GM12878 (cell line): ENCODE measurements at regions not wholly inside any gene's neighbourhood (a gene's known extent, or its start where the extent isn't known, plus 50 kb on each side); places are given as distances from the start of the nearest gene placed in this dataset.

Experiments
- ATAC-seq: fragments of 200-7000 bp; cut with Tn5 transposase; 3 replicates; pipeline ENCODE4 v1.9.1; 2020; ENCODE audit warnings: mild to moderate bottlenecking, moderate library complexity
- BruUV-seq: library from RNA; stranded (reverse); fragments of 400-500 nt; replicated peaks from 2 replicates; lab custom pipeline; 2021; lab: Mats Ljungman, UMichigan
- CTCF ChIA-PET: fragments of 300-600 bp; sonication (Branson Sonifier 250); formaldehyde crosslinking; extraction: SDS; loops from one replicate; lab custom pipeline; 2021; ENCODE audit warnings: inconsistent platforms; lab: Yijun Ruan, JAX
- POLR2A ChIA-PET: fragments of 350-600 bp; formaldehyde crosslinking; extraction: SDS; loops from one replicate; lab custom pipeline; 2021; ENCODE audit warnings: inconsistent platforms; lab: Charles Lee
- RAD21 ChIA-PET: fragments of 300-600 bp; sonication (Branson Sonifier 250); formaldehyde crosslinking; loops from one replicate; lab custom pipeline; 2023; ENCODE audit warnings: antibody characterized with exemption; ENCODE audit not compliant: unreplicated experiment; lab: Charles Lee
- SMC1A ChIA-PET: fragments of 300-600 bp; sonication (Branson Sonifier 250); formaldehyde crosslinking; loops from one replicate; lab custom pipeline; 2023; ENCODE audit not compliant: unreplicated experiment, uncharacterized antibody; lab: Charles Lee
- DNase-seq: peaks from one replicate; pipeline ENCODE4 v3.0.0-alpha.2; 2011; ENCODE audit warnings: low read depth, low spot score
- FAIRE-seq: peaks from 3 replicates; lab custom pipeline; 2011; peaks lifted over from hg19 to GRCh38; lab: Jason Lieb, UNC
- H2AFZ ChIP-seq: 2 replicates; pipeline ENCODE4 v1.6.0; 2011; ENCODE audit warnings: low read depth, low read length, control low read depth; ENCODE audit not compliant: control insufficient read depth
- H3K27ac ChIP-seq: 2 replicates; pipeline ENCODE4 v1.5.1; 2011; ENCODE audit warnings: control low read depth; ENCODE audit not compliant: control insufficient read depth, insufficient read depth
- H3K27me3 ChIP-seq, 2 experiments: replicated peaks in 1 of 2; 2 replicates each; pipeline versions ENCODE4 v1.6.0 to v1.6.1; 2011; ENCODE audit warnings: low read length in 1 of 2; ENCODE audit not compliant: control insufficient read depth in 2 of 2, insufficient read depth in 2 of 2
- H3K36me3 ChIP-seq, 2 experiments: 2 replicates each; pipeline ENCODE4 v1.5.1; 2011; ENCODE audit warnings: low read length in 1 of 2; ENCODE audit not compliant: control insufficient read depth in 2 of 2, insufficient read depth in 2 of 2
- H3K4me1 ChIP-seq: 2 replicates; pipeline ENCODE4 v1.6.1; 2011; ENCODE audit warnings: mild to moderate bottlenecking, low read length, moderate library complexity, mixed read lengths; ENCODE audit not compliant: control insufficient read depth, insufficient read depth
- H3K4me2 ChIP-seq: 2 replicates; pipeline ENCODE4 v1.6.0; 2011; ENCODE audit warnings: control low read depth; ENCODE audit not compliant: control insufficient read depth, insufficient read depth
- H3K4me3 ChIP-seq: fragments of 200-600 bp; sonication (generic); 2 replicates; pipeline ENCODE4 v1.5.1; 2016
- H3K79me2 ChIP-seq: 2 replicates; pipeline ENCODE4 v1.6.0; 2011; ENCODE audit warnings: low read length; ENCODE audit not compliant: control insufficient read depth, insufficient read depth
- H3K9ac ChIP-seq: 2 replicates; pipeline ENCODE4 v1.8.0; 2011; ENCODE audit warnings: low read length, control low read depth, mixed read lengths; ENCODE audit not compliant: control insufficient read depth, insufficient read depth
- H3K9me3 ChIP-seq: replicated peaks from 3 replicates; pipeline ENCODE4 v1.5.1; 2011; ENCODE audit warnings: mild to moderate bottlenecking, low read length; ENCODE audit not compliant: control insufficient read depth, insufficient read depth
- H4K20me1 ChIP-seq: 2 replicates; pipeline ENCODE4 v1.6.0; 2011; ENCODE audit not compliant: control insufficient read depth, insufficient read depth
- BCLAF1 ChIP-seq: fragments of 450-650 bp; IDR thresholded peaks from 2 replicates; pipeline ENCODE4 v1.6.1; 2017; ENCODE audit warnings: antibody characterized with exemption, mild to moderate bottlenecking, moderate library complexity
- E2F8 ChIP-seq: fragments of 450-650 bp; IDR thresholded peaks from 2 replicates; pipeline ENCODE4 v1.6.1; 2018; ENCODE audit warnings: mild to moderate bottlenecking, low read depth, moderate library complexity; ENCODE audit not compliant: partially characterized antibody
- ELK1 ChIP-seq: IDR thresholded peaks from 2 replicates; pipeline ENCODE4 v1.6.1; 2012; ENCODE audit warnings: low read depth, low read length, improper control_type of control experiment
- GATAD2B ChIP-seq: fragments of 450-650 bp; conservative IDR thresholded peaks from 2 replicates; pipeline ENCODE4 v1.6.1; 2017; ENCODE audit warnings: low read depth, mild to moderate bottlenecking, moderate library complexity
- NR2C1 ChIP-seq: fragments of 450-650 bp; IDR thresholded peaks from 2 replicates; pipeline ENCODE4 v1.6.1; 2017; ENCODE audit warnings: antibody characterized with exemption, mild to moderate bottlenecking, moderate library complexity
- RAD51 ChIP-seq: fragments of 450-650 bp; IDR thresholded peaks from 2 replicates; pipeline ENCODE4 v1.6.1; 2016; ENCODE audit warnings: moderate library complexity, mild to moderate bottlenecking, inconsistent platforms
- SREBF2 ChIP-seq: IDR thresholded peaks from 2 replicates; pipeline ENCODE4 v1.6.1; 2012; ENCODE audit warnings: mild to moderate bottlenecking, low read length
- ZNF274 ChIP-seq: IDR thresholded peaks from one replicate; pipeline ENCODE4 v1.8.0; 2011; ENCODE audit not compliant: insufficient read length, insufficient read depth
- WGBS: methylation state at CpG from one replicate; pipeline ENCODE4 v1.1.6; 2016; ENCODE audit warnings: low lambda C conversion rate; ENCODE audit not compliant: insufficient replicate concordance, insufficient coverage; ENCODE audit errors: missing lambda C conversion rate; 5-methylcytosine and 5-hydroxymethylcytosine counted together
- in situ Hi-C: fragments of 300-500 bp; cut with MboI; formaldehyde crosslinking; loops from 9 replicates; pipeline ENCODE4 v1.14.3; 2018; ENCODE audit warnings: mixed read lengths
- intact Hi-C: fragments of 100-400 bp; cut with micrococcal nuclease; formaldehyde crosslinking; loops from one replicate; pipeline ENCODE4 v1.14.2; 2022; ENCODE audit not compliant: unreplicated experiment
- TF ChIP-seq, protein P1 (sequence below): fragments of 450-650 bp; IDR thresholded peaks from 2 replicates; pipeline ENCODE4 v1.6.1; 2017; ENCODE audit warnings: low read depth, mild to moderate bottlenecking, moderate library complexity

GRCh38 chr3:164879201-164879600 is 199.1 kb downstream of the SI start:
- Histone ChIP-seq H3K4me1 (no peaks in the 10 kb centered on the region), H3K4me3 (no peak overlapping the region), H2AFZ (no peak overlapping the region), H3K4me2 (no peak overlapping the region), H3K27ac (no peak overlapping the region), H3K36me3 (no peaks in the 10 kb centered on the region), H3K9me3 (no peaks in the 10 kb centered on the region), H4K20me1 (no peaks in the 10 kb centered on the region), H3K27me3 (no peaks in the 10 kb centered on the region), H3K9ac (no peak overlapping the region), H3K79me2 (no peaks in the 10 kb centered on the region)
- 36% methylated on average over 4 of the region's 4 CpGs for WGBS
- ChIA-PET RAD21 (no interaction called here), CTCF (no interaction called here), POLR2A (no interaction called here), SMC1A (no interaction called here)
- no TSS peak for BruUV-seq
- intact Hi-C loops (no loop called here), in situ Hi-C loops (no loop called here)
- TF ChIP-seq RAD51 (no peak), GATAD2B (no peak), E2F8 (no peak), ELK1 (no peak), NR2C1 (no peak), BCLAF1 (no peak), SREBF2 (no peak), ZNF274 (no peak)
- TF ChIP-seq, protein P1, sequence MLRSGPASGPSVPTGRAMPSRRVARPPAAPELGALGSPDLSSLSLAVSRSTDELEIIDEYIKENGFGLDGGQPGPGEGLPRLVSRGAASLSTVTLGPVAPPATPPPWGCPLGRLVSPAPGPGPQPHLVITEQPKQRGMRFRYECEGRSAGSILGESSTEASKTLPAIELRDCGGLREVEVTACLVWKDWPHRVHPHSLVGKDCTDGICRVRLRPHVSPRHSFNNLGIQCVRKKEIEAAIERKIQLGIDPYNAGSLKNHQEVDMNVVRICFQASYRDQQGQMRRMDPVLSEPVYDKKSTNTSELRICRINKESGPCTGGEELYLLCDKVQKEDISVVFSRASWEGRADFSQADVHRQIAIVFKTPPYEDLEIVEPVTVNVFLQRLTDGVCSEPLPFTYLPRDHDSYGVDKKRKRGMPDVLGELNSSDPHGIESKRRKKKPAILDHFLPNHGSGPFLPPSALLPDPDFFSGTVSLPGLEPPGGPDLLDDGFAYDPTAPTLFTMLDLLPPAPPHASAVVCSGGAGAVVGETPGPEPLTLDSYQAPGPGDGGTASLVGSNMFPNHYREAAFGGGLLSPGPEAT: no peak
- DNase-seq (no peak), FAIRE-seq (no peak), ATAC-seq (no peak)
